ENCODE measurements at regions not wholly inside any gene's neighbourhood (a gene's known extent, or its start where the extent isn't known, plus 50 kb on each side); places are given as distances from the start of the nearest gene placed in this dataset.
"Not testable (repeated sequence)": the region's sequence is repeated elsewhere in the genome, so short reads cannot be mapped to it uniquely, and the experiment has no call there.

GRCh38 chr22:44628835-44629234 lies 73.2 kb upstream of the PRR5 start:
- DNase-seq: no peak

- no peak for DNase-seq
These were observed 73.7 kb upstream of the PRR5 start for GRCh38 chr22:44628273-44628672.

- DNase-seq: no peak
These were observed 74.4 kb upstream of the PRR5 start for GRCh38 chr22:44627521-44628139.

- peak; percentile 90 for DNase-seq
These were observed 75.9 kb upstream of the PRR5 start for GRCh38 chr22:44625981-44626687.

- DNase-seq: no peak
These were observed 76.6 kb upstream of the PRR5 start for GRCh38 chr22:44625421-44625760.

DNA sequence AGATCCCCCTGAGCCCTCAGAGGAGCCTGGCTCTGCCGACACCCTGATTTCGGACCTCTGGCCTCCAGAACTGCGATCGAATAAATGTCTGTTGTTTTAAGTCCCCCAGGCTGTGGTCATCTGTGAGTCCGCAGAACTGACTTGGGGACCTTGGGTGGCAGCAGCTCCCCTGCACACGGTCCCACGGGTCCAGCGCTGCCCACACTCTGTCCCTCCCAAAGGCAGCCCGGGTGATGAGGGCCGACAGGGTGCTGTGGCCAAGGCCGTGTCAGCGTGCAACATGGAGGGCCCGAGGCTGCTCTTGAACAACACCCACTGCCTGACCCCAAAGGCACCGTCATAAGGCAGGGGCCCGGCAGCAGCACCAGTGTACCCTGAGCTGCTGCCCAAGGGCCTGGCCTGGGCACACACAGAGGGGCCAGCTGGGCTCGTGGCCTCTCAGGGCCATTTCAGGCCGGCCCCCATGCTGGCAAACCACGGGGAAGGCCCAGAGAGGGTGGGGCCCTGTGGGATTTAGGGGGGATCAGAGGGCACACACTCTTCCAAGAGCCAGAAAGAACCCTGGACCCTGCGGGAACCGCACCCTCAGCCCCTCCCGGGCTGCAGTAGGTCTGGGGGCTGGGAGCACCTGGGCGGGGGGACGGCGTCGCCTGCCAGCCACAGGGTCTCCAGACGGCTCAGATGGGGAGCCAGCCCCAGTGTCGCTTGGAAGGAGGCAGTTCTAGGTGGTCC lies 77.1 kb upstream of the PRR5 start:
- DNase-seq: no peak

DNA sequence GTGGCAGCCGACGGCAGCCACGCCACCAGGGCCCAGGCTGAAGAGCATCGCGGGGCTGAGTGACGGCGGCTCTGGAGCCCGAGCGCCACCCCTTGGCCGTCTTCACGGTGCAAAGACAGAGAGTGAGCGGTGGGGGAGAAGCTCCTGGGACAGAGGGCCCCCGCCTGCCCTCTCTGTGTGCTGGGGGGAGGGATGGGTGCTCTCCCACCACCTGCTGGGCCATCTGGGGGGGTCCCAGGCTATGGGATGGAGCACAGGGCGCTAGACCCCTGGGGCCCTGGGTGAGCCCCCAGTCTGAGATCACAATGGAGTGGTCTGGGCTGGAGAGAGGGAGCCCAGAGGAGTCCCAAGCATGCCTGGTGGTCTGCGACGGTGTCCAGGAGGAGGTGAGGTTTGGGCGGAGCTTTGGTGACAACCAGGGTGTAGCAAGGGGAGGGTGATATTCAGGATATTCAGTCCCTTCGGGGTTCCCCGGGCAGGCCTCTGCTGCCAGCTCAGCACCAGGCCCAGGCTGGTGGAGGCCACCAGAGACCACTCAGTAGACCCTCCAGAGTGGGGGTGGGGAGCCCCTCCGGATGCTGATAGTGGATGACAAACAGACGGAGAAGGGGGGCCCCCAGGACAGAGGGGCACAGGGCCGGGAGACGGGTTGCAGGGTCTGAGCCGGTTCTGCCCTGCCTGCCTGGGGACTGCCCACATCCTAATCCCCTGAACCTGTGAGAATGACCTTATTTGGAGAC lies 78.1 kb upstream of the PRR5 start:
- no peak for DNase-seq

DNA sequence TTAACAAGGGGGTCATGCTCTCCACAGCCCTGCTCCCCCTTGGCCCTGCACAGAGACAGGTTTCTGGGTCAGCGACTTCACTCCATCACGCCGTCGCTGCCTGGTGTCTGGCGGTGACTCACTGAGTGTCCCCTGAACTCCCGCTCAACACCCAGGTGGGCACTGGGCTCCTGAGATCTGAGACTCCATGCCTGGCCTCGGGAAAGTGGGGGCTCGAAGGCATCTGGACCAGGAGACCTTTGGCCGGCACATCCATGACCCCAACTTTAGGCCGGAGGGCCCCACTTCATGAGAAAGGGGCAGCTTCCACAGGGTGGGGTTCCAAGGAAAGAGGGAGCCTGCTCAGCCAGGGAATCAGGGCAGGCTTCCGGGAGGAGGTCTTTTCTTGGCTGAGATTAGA lies 79.3 kb upstream of the PRR5 start:
- no peak for DNase-seq

DNA sequence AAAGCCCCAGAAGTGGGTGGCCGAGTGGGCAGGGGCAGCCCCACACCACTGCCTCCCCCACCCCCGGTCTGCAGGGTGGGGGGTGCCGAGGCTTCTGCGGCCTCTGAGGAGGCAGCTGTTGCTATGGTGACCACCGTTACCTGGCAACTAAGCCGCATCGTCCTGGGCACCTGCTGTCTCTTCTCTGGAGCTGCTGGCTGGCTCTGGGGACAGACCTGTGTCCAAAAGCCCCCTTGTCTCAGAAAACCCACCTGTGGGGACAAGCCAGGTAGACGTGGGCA lies 79.9 kb upstream of the PRR5 start:
- DNase-seq: no peak

DNA sequence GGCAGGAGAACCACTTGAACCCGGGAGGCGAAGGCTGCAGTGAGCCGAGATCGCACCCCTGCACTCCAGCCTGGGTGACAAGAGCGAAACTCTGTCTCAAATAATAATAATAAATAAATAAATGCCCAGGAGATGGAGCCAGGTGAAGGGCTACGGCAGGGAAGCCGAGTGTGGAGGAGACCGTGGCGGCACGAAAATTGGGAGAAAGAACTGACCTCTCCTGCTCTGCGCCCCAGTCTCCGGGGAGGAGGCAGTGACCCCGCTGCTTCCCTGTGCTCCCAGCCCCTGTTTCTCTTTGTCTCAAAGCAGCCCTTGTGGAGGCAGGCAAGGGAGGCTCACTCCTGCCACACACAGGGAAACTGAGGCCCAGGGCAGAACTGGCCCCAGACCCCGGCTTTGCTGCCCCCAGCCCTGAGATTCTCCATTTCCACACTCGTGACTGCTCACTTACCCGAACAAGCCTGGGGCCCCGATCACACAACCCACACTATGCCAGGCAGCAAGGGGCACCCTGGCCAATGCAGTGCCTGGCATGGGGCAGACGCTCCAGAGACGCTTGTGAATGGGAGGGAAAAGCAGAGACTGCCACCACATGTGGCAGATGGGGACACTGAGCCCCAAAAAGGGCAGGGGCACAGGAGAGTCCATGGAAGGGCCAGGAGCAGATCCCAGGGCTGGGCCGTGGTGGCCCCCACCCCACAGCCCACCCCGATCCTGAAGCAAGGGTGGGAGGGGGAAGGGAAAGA lies 80.4 kb upstream of the PRR5 start:
- no peak for DNase-seq

GRCh38 chr22:44620841-44621257 lies 81.2 kb upstream of the PRR5 start:
- no peak for DNase-seq

- peak; percentile 87 for DNase-seq
These were observed 81.7 kb upstream of the PRR5 start for GRCh38 chr22:44620129-44620840.

DNA sequence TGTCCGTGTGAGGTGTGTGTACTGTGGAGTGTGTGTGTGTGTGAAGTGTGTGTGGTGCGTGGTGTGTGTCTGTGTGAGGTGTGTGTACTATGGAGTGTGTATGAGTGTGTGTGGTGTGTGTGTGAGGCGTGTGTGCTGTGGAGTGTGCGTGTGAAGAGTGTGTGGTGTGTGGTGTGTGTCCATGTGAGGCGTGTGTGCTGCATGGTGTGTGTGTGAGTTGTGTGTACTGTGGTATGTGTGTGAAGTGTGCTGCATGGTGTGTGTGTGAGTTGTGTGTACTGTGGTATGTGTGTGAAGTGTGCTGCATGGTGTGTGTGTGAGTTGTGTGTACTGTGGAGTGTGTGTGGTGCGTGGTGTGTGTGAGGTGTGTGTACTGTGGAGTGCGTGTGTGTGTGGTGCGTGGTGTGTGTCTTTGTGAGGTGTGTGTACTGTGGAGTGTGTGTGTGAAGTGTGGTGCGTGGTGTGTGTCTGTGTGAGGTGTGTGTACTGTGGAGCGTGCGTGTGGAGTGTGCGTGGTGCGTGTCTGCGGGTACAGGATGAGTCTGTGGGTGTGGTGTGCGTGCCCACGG lies 82.4 kb upstream of the PRR5 start:
- not testable (repeated sequence) for DNase-seq

- DNase-seq: not testable (repeated sequence)
These were observed 83.1 kb upstream of the PRR5 start for GRCh38 chr22:44618910-44619309.

GRCh38 chr22:44618400-44618799 lies 83.6 kb upstream of the PRR5 start:
- no peak for DNase-seq

DNA sequence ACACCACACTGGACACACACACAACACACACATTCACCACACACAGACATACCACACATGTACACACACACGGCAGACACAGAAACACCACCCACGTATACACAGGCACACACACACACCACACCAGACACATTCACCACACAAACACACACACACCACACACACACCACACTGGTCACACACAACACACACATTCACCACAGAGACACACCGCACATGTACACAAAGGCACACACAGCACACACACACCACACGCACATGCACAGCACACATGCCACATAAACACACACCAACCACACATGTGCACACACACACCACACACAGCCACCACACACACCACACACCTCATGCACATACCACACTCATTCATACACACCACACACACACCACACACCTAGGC lies 84.2 kb upstream of the PRR5 start:
- no peak for DNase-seq

GRCh38 chr22:44616882-44617655 lies 84.9 kb upstream of the PRR5 start:
- DNase-seq: no peak

GRCh38 chr22:44616461-44616860 lies 85.5 kb upstream of the PRR5 start:
- DNase-seq: no peak

DNA sequence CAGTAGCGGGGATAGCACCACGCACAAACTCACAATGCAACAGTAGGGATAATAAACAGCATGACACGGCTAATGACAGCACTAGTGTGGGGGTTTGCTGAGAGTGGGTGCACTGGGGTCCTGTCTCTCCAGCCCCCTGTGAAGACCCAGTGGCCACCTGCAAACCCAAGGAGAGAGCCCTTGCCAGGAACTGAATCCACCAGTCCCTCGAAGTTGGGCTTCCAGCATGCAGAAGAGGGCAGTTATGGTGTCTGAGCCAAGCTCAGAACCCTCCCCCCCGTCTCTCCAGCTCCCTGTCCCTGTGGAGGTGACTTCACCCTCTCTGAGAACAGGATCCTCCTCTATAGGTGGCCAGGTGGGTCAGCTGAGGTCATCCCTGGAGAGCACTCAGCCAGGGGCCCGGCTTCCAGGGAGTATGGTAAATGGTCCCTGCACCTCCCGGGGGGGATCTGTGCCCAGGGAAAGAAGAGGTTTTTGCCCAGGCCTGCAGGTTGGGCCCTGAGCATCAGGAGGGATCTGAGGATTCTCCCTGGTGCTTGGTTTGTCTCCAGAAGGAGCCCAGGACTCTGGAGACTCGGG lies 86.3 kb upstream of the PRR5 start:
- no peak for DNase-seq

- DNase-seq: no peak
These were observed 86.9 kb upstream of the PRR5 start for GRCh38 chr22:44615146-44615545.

- no peak for DNase-seq
These were observed 88.8 kb upstream of the PRR5 start for GRCh38 chr22:44613196-44613595.

All from activated CD8-positive, alpha-beta memory T cell treated with anti-CD3 and anti-CD28 coated beads for 24 hours (primary cell).